GM06990 (cell line): ENCODE measurements at regions not wholly inside any gene's neighbourhood (a gene's known extent, or its start where the extent isn't known, plus 50 kb on each side); places are given as distances from the start of the nearest gene placed in this dataset.

Source experiments
- DNase-seq: peaks from one replicate; pipeline ENCODE4 v3.0.0-alpha.2; 2011; ENCODE audit not compliant: insufficient read length; ENCODE audit errors: extremely low read depth
- H3K27me3 ChIP-seq: replicated peaks from 2 replicates; pipeline ENCODE4 v1.6.0; 2011; ENCODE audit warnings: low read length; ENCODE audit not compliant: control insufficient read depth, insufficient read depth
- H3K36me3 ChIP-seq: 2 replicates; pipeline ENCODE4 v1.5.1; 2011; ENCODE audit warnings: low read length; ENCODE audit not compliant: control insufficient read depth, insufficient read depth
- H3K4me3 ChIP-seq: replicated peaks from 2 replicates; pipeline ENCODE4 v1.5.1; 2011; ENCODE audit warnings: low read depth, mild to moderate bottlenecking, control low read depth, low read length
- CTCF ChIP-seq: IDR thresholded peaks from 2 replicates; pipeline ENCODE4 v1.5.1; 2011; ENCODE audit warnings: low read length, control low read depth, mild to moderate bottlenecking, inconsistent platforms; ENCODE audit not compliant: insufficient read depth, poor library complexity, severe bottlenecking

- no peaks in the 10 kb centered on the region for H3K36me3 ChIP-seq
Observed at GRCh38 chr6:8655670-8656454, 220.5 kb upstream of the SLC35B3 start.

GRCh38 chr6:8652710-8653109 is 217.4 kb upstream of the SLC35B3 start:
- no peaks in the 10 kb centered on the region for H3K36me3 ChIP-seq
- no peak for TF ChIP-seq CTCF
- H3K4me3 ChIP-seq, result no peak overlapping the region

More at GRCh38 chr6:8655670-8656454, 220.5 kb upstream of the SLC35B3 start:
- no peak for DNase-seq
- Histone ChIP-seq H3K4me3 (no peak overlapping the region), H3K27me3 (no peaks in the 10 kb centered on the region)
- no peak for TF ChIP-seq CTCF

GRCh38 chr6:8651998-8652397 is 216.7 kb upstream of the SLC35B3 start:
- Histone ChIP-seq H3K27me3 (no peaks in the 10 kb centered on the region), H3K36me3 (no peaks in the 10 kb centered on the region), H3K4me3 (no peak overlapping the region)
- no peak for DNase-seq
- TF ChIP-seq CTCF, result no peak

More at GRCh38 chr6:8652710-8653109, 217.4 kb upstream of the SLC35B3 start:
- no peaks in the 10 kb centered on the region for H3K27me3 ChIP-seq
- DNase-seq, result no peak

- DNase-seq, result no peak
- TF ChIP-seq CTCF, result no peak
- H3K27me3 ChIP-seq, result no peaks in the 10 kb centered on the region
- no peaks in the 10 kb centered on the region for H3K36me3 ChIP-seq
- no peak overlapping the region for H3K4me3 ChIP-seq
Observed at GRCh38 chr6:8645212-8645611, 209.9 kb upstream of the SLC35B3 start.

- H3K4me3 ChIP-seq, result no peak overlapping the region
- H3K36me3 ChIP-seq, result no peaks in the 10 kb centered on the region
- TF ChIP-seq CTCF, result no peak
- no peak for DNase-seq
- H3K27me3 ChIP-seq, result no peaks in the 10 kb centered on the region
Observed at GRCh38 chr6:8644306-8644705, 209.0 kb upstream of the SLC35B3 start.
